GM04503 (cell line): ENCODE measurements at regions not wholly inside any gene's neighbourhood (a gene's known extent, or its start where the extent isn't known, plus 50 kb on each side); places are given as distances from the start of the nearest gene placed in this dataset.

Experiments used
- DNase-seq: peaks from one replicate; pipeline ENCODE4 v3.0.0-alpha.2; 2012; ENCODE audit warnings: low read depth

- DNase-seq = no peak
Observed at GRCh38 chr6:109227646-109228045, 132.3 kb downstream of the CEP57L1 start.

- no peak for DNase-seq
Observed at GRCh38 chr6:109226353-109226752, 131.0 kb downstream of the CEP57L1 start.

DNA sequence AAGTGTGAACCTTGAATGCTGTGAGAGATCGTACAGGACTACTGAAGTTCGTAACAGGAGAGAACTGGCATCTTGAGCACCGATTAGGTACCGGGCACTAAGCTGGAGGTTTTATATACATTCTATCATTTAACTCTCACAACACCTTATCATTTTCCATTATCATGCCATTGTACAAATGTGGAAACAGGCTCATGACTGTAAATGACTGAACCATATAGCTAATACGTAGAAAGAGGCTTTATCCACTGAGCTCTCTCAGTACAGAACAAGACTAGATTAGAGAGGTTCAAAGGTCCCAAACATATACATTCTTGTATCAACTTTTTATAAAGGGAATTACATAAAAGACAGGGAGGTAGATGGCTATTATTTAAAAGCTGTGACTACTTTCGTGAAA, 130.6 kb downstream of the CEP57L1 start:
- DNase-seq = no peak

DNA sequence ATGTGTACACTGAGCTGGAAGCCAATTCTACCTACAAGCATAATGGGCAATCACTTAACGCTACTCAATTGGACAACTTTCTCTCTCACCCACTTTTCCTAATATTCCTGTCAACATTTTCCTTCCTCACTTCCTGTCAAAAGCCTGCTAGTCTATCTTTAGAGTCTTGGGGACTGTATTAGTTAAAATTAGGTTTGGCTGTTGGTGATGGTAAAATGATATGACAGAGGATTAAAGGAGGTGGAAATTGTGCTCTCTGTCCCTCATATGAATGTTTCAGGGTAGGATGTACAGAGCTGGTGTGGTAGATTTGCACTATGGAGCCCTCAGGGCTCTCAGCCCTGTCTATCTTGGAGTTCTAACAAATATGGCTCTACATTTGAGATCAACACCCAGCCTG, 129.7 kb downstream of the CEP57L1 start:
- DNase-seq = no peak

DNA sequence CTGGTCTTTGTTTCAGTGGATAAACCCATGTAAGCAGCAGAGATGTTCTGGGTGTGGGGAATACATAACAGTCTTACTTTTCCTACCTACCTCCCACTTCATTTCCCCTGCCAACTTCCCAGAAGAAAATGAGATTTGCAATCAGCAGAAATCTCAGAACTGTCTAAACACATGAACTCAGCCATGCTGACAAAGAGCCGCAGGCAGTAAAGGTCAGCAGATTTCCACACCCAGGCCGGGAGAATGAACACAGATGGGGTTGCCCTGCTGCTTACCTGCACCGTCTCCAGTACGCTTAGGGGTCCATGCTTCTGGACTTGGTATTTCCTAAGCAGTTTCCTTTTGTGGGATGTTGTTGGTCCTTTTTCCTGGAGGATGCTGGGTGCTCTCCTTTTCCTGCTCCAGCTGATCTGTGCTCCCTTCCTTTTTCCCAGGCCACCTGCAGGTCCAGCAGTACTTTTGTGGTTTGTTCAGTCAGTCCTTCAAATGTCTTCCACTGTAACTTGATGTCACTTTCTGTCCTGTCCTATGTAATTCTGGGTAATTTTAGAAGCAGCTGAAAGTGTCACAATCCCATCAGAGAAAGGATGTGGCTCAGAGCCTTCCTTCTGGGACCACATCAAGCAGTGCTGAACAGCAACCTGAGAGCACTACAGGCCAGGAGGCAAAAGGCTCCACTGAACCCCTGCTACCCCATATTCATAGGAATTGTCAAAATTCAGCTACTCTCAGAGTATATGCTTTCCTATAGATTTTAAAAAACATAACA, 129.0 kb downstream of the CEP57L1 start:
- no peak for DNase-seq

DNA sequence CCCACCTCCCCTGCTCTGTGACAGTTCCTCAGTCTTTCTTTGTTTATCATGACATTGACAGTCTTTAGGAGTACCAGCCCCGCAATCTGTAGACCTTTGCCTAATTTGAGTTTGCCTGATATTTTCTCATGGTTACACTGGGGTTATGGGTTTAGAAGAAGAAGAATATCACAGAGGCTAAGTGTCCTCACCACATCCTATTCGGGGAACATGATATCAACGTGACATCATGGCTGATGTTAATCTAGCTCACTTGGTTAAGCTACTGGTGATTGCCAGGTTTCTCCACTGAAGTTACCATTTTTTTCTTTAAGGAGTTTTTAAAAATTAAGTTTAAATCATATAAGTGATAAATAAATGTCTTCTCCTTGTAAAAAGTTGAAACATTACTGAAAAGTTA, 127.5 kb downstream of the CEP57L1 start:
- no peak for DNase-seq

GRCh38 chr6:109221543-109222195, 126.4 kb downstream of the CEP57L1 start:
- no peak for DNase-seq
